ENCODE measurements at regions not wholly inside any gene's neighbourhood (a gene's known extent, or its start where the extent isn't known, plus 50 kb on each side); places are given as distances from the start of the nearest gene placed in this dataset.

GRCh38 chr11:109249597-109249996, 172.4 kb upstream of the C11orf87 start:
- intact Hi-C loops (cut with DNase I), result no loop called here
- Histone ChIP-seq H3K4me1 (replicated peaks in 1 of 2) (no peaks in the 10 kb centered on the region), H3K9me3 (replicated peaks in 1 of 3) (no peaks in the 10 kb centered on the region), H3K36me3 (replicated peaks in 1 of 2) (no peaks in the 10 kb centered on the region), H3K27me3 (no peaks in the 10 kb centered on the region), H3K4me3 (no peak overlapping the region), H3K27ac (no peak overlapping the region)
- 42 to 52% (median 48%) methylated on average over 3 of the region's 3 CpGs for WGBS, 4 donors
- DNase-seq, result no peak
- TF ChIP-seq CTCF (IDR thresholded peaks at IDR 0.05) (no peak), POLR2A (IDR thresholded peaks at IDR 0.05) (no peak)

GRCh38 chr11:109251230-109251629, 170.8 kb upstream of the C11orf87 start:
- TF ChIP-seq CTCF (IDR thresholded peaks at IDR 0.05) (no peak), POLR2A (IDR thresholded peaks at IDR 0.05) (no peak)
- no peaks in the 10 kb centered on the region for H3K27me3 ChIP-seq
- H3K36me3 ChIP-seq (replicated peaks in 1 of 2), result no peaks in the 10 kb centered on the region
- no peaks in the 10 kb centered on the region for H3K9me3 ChIP-seq (replicated peaks in 1 of 3)
- H3K4me1 ChIP-seq (replicated peaks in 1 of 2), result no peaks in the 10 kb centered on the region
- no peak overlapping the region for H3K27ac ChIP-seq
- no peak for DNase-seq
- 81 to 88% (median 86%) methylated on average over 5 of the region's 5 CpGs for WGBS, 4 donors
- H3K4me3 ChIP-seq, result no peak overlapping the region
- intact Hi-C loops (cut with DNase I), result no loop called here

- Histone ChIP-seq H3K27ac (no peak overlapping the region), H3K4me1 (replicated peaks in 1 of 2) (no peaks in the 10 kb centered on the region), H3K9me3 (replicated peaks in 1 of 3) (peaks cover 0 to 10% (median 8%) of the 10 kb centered on the region in 3 donors), H3K4me3 (no peak overlapping the region), H3K27me3 (no peaks in the 10 kb centered on the region), H3K36me3 (replicated peaks in 1 of 2) (no peaks in the 10 kb centered on the region)
- DNase-seq, result no peak
- TF ChIP-seq CTCF (IDR thresholded peaks at IDR 0.05), result no peak
- no peak for TF ChIP-seq POLR2A (IDR thresholded peaks at IDR 0.05)
- intact Hi-C loops (cut with DNase I), result no loop called here
- WGBS, 4 donors, result 86 to 100% (median 100%) methylated on average over 1 of the region's 1 CpG
Observed at GRCh38 chr11:109264128-109264527, 157.9 kb upstream of the C11orf87 start.

GRCh38 chr11:109267293-109268095, 154.5 kb upstream of the C11orf87 start:
- TF ChIP-seq CTCF (IDR thresholded peaks at IDR 0.05) (no peak), POLR2A (IDR thresholded peaks at IDR 0.05) (no peak)
- H3K27me3 ChIP-seq, result no peaks in the 10 kb centered on the region
- H3K4me3 ChIP-seq, result no peak overlapping the region
- H3K36me3 ChIP-seq (replicated peaks in 1 of 2), result no peaks in the 10 kb centered on the region
- intact Hi-C loops (cut with DNase I), result no loop called here
- 53 to 66% (median 55%) methylated on average over 2 of the region's 2 CpGs for WGBS, 4 donors
- no peak for DNase-seq
- no peaks in the 10 kb centered on the region for H3K4me1 ChIP-seq (replicated peaks in 1 of 2)
- H3K9me3 ChIP-seq (replicated peaks in 1 of 3), result peaks cover 0 to 10% (median 8%) of the 10 kb centered on the region in 3 donors
- H3K27ac ChIP-seq, result no peak overlapping the region

Data from adrenal gland (tissue), 9 donors.